ENCODE measurements at regions not wholly inside any gene's neighbourhood (a gene's known extent, or its start where the extent isn't known, plus 50 kb on each side); places are given as distances from the start of the nearest gene placed in this dataset.
A peak's percentile ranks its signal among the peaks of the same experiment; 100 is the strongest.

DNA sequence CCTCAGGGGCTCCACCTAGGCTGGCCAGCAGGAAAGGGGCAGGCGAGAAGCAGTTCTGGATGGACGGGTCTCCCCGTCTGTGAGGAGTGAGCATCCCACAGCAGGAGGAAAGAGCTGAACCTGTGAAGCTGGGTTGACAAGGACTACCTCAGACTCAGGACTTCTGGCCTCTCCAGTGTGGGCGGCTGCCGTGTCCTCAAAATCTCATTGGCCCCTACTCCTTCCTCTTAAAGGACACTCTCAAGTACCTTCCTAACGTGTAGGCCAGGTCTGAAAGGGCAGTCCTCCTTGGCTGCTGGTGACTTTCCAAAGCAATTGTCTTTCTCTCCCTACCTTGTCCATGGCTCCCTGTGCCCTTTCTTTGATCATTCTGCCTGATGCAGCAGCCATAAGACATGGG lies 107.0 kb upstream of the AKIP1 start:
- Histone ChIP-seq H2BK15ac (ENCODE audit: low read depth, poor library complexity, severe bottlenecking) (no peak overlapping the region), H4K91ac (ENCODE audit: low read length) (no peak overlapping the region), H3K4ac (ENCODE audit: low read depth in 1 of 2, low read length in 2 of 2) (no peak overlapping the region), H3K23ac (ENCODE audit: low read length in 2 of 2) (no peak overlapping the region), H2BK12ac (ENCODE audit: low read length in 2 of 2) (peak overlapping the region in 1 of 2 experiments; percentile 34), H4K8ac (ENCODE audit: low read length) (no peak overlapping the region), H2AFZ (ENCODE audit: low read depth, low read length) (no peak overlapping the region), H2AK5ac (ENCODE audit: low read length, severe bottlenecking) (no peak overlapping the region), H3K9ac (ENCODE audit: low read length) (no peak overlapping the region), H3K9me3 (ENCODE audit: control insufficient read depth, low read length) (no peaks in the 10 kb centered on the region), H3K4me2 (ENCODE audit: low read length, poor library complexity, severe bottlenecking) (no peak overlapping the region), H3K14ac (ENCODE audit: low read length in 2 of 2) (no peak overlapping the region), H3K18ac (ENCODE audit: low read depth in 1 of 2, low read length in 2 of 2) (no peak overlapping the region), H3K4me1 (ENCODE audit: control insufficient read depth, insufficient read depth, low read depth, low read length) (peaks cover 23% of the 10 kb centered on the region), H3K36me3 (ENCODE audit: control insufficient read depth in 1 of 2, insufficient read depth in 2 of 2, low read depth in 1 of 2, low read length in 2 of 2) (peaks cover 17 to 45% of the 10 kb centered on the region in 2 experiments), H2BK120ac (ENCODE audit: low read depth, low read length) (no peak overlapping the region), H3K79me1 (replicated peaks; ENCODE audit: low read length, poor library complexity, severe bottlenecking) (peaks cover 43% of the 10 kb centered on the region), H3K27me3 (ENCODE audit: control insufficient read depth in 1 of 2, insufficient read depth in 1 of 2, low read length in 2 of 2) (no peaks in the 10 kb centered on the region), H3K4me3 (ENCODE audit: insufficient read depth in 1 of 2, low read depth in 1 of 2, low read length in 2 of 2) (no peak overlapping the region), H2BK5ac (ENCODE audit: low read depth, low read length, poor library complexity, severe bottlenecking) (no peak overlapping the region), H3K27ac (ENCODE audit: low read length, poor library complexity, severe bottlenecking) (no peak overlapping the region)
- DNase-seq, result no peak
- 95% methylated on average over 6 of the region's 6 CpGs for WGBS

DNA sequence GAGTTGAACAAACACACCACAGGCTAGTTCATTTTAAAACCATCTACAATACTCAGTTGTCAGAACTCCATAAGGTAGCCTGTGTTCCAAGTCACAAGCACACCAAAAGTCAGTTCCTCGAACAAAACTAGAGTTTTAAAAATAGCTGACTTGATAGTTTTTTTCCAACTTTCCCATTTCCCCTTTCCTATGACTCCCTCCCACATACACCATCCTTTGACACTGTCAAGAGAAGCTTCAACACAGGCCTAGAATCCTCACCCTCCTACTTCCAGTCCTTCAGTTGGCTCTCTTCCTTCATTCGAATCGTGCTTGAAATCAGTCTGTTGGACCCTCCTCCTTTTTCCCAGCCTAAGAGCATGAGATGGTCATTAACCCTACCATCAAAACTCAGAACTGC lies 105.7 kb upstream of the AKIP1 start:
- Histone ChIP-seq H2AFZ (ENCODE audit: low read depth, low read length) (no peak overlapping the region), H2BK120ac (ENCODE audit: low read depth, low read length) (no peak overlapping the region), H2BK5ac (ENCODE audit: low read depth, low read length, poor library complexity, severe bottlenecking) (no peak overlapping the region), H3K4me1 (ENCODE audit: control insufficient read depth, insufficient read depth, low read depth, low read length) (peaks cover 25% of the 10 kb centered on the region), H3K79me1 (replicated peaks; ENCODE audit: low read length, poor library complexity, severe bottlenecking) (peaks cover 39% of the 10 kb centered on the region), H2AK5ac (ENCODE audit: low read length, severe bottlenecking) (no peak overlapping the region), H3K27ac (ENCODE audit: low read length, poor library complexity, severe bottlenecking) (no peak overlapping the region), H2BK12ac (ENCODE audit: low read length in 2 of 2) (no peak overlapping the region), H2BK15ac (ENCODE audit: low read depth, poor library complexity, severe bottlenecking) (no peak overlapping the region), H3K9ac (ENCODE audit: low read length) (no peak overlapping the region), H3K36me3 (ENCODE audit: control insufficient read depth in 1 of 2, insufficient read depth in 2 of 2, low read depth in 1 of 2, low read length in 2 of 2) (peaks cover 15 to 33% of the 10 kb centered on the region in 2 experiments), H3K23ac (ENCODE audit: low read length in 2 of 2) (no peak overlapping the region), H3K14ac (ENCODE audit: low read length in 2 of 2) (no peak overlapping the region), H3K4me3 (ENCODE audit: insufficient read depth in 1 of 2, low read depth in 1 of 2, low read length in 2 of 2) (no peak overlapping the region), H3K4me2 (ENCODE audit: low read length, poor library complexity, severe bottlenecking) (no peak overlapping the region), H4K91ac (ENCODE audit: low read length) (no peak overlapping the region), H3K4ac (ENCODE audit: low read depth in 1 of 2, low read length in 2 of 2) (peak overlapping the region in 1 of 2 experiments; percentile 5), H3K27me3 (ENCODE audit: control insufficient read depth in 1 of 2, insufficient read depth in 1 of 2, low read length in 2 of 2) (no peaks in the 10 kb centered on the region), H4K8ac (ENCODE audit: low read length) (no peak overlapping the region), H3K9me3 (ENCODE audit: control insufficient read depth, low read length) (no peaks in the 10 kb centered on the region), H3K18ac (ENCODE audit: low read depth in 1 of 2, low read length in 2 of 2) (no peak overlapping the region)
- DNase-seq, result no peak
- 95% methylated on average over 3 of the region's 3 CpGs for WGBS

- H3K4ac ChIP-seq (ENCODE audit: low read depth in 1 of 2, low read length in 2 of 2), result peak overlapping the region in 1 of 2 experiments; percentile 9
These were observed 104.0 kb upstream of the AKIP1 start for GRCh38 chr11:8806974-8807373.

DNA sequence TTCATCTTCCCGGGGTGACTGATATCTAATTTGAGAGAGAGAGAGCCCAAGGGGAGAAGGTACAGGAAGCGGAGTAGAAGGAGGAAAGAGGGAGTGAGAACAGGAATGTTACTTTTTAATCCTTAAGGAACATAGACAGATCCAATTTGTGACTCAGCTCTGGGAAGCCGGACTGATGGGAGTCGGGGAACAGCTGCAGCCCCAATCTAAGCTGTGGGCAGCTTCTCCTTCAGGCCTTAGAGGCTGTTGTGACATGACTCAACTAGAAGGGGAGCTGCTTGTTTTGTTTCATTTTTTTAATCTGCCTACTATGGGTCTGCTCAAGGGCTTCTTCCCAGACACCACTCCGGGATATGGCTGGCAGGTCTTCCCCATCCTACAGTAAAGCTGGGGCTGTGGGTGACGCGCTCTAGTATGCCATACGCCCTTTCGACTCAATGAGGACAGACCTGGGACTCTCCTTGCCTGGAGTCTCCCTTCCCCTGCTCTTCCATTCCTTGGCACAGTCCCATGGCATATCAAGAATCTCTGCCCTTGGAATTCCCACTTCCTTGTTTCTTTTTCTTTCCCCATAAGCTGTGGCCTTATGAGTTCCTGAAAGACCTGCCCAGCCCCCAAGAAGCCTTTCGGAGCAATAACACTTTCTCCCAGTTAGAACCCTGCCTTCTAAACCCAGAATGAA lies 103.3 kb upstream of the AKIP1 start:
- peak; percentile 86 for DNase-seq
- H4K91ac ChIP-seq (ENCODE audit: low read length), result peak overlapping the region; percentile 83
- H3K9me3 ChIP-seq (ENCODE audit: control insufficient read depth, low read length), result no peaks in the 10 kb centered on the region

More at GRCh38 chr11:8806974-8807373, 104.0 kb upstream of the AKIP1 start:
- peak overlapping the region in 1 of 2 experiments; percentile 1 for H3K14ac ChIP-seq (ENCODE audit: low read length in 2 of 2)
- H3K4me1 ChIP-seq (ENCODE audit: control insufficient read depth, insufficient read depth, low read depth, low read length), result peaks cover 31% of the 10 kb centered on the region
- H4K91ac ChIP-seq (ENCODE audit: low read length), result peak overlapping the region; percentile 57
- peak overlapping the region; percentile 55 for H3K27ac ChIP-seq (ENCODE audit: low read length, poor library complexity, severe bottlenecking)
- H3K36me3 ChIP-seq (ENCODE audit: control insufficient read depth in 1 of 2, insufficient read depth in 2 of 2, low read depth in 1 of 2, low read length in 2 of 2), result peaks cover 9 to 21% of the 10 kb centered on the region in 2 experiments
- no peaks in the 10 kb centered on the region for H3K27me3 ChIP-seq (ENCODE audit: control insufficient read depth in 1 of 2, insufficient read depth in 1 of 2, low read length in 2 of 2)
- H2AK5ac ChIP-seq (ENCODE audit: low read length, severe bottlenecking), result peak overlapping the region; percentile 25
- H2BK12ac ChIP-seq (ENCODE audit: low read length in 2 of 2), result peak overlapping the region in 1 of 2 experiments; percentile 20
- DNase-seq, result no peak
- peak overlapping the region in 1 of 2 experiments; percentile 89 for H3K4me3 ChIP-seq (ENCODE audit: insufficient read depth in 1 of 2, low read depth in 1 of 2, low read length in 2 of 2)
- H4K8ac ChIP-seq (ENCODE audit: low read length), result peak overlapping the region; percentile 52
- H3K4me2 ChIP-seq (ENCODE audit: low read length, poor library complexity, severe bottlenecking), result no peak overlapping the region
- no peaks in the 10 kb centered on the region for H3K9me3 ChIP-seq (ENCODE audit: control insufficient read depth, low read length)
- peak overlapping the region in 1 of 2 experiments; percentile 9 for H3K23ac ChIP-seq (ENCODE audit: low read length in 2 of 2)
- H2BK15ac ChIP-seq (ENCODE audit: low read depth, poor library complexity, severe bottlenecking), result peak overlapping the region; percentile 71
- no peak overlapping the region for H2BK5ac ChIP-seq (ENCODE audit: low read depth, low read length, poor library complexity, severe bottlenecking)
- peak overlapping the region; percentile 51 for H2BK120ac ChIP-seq (ENCODE audit: low read depth, low read length)
- H3K79me1 ChIP-seq (replicated peaks; ENCODE audit: low read length, poor library complexity, severe bottlenecking), result peaks cover 29% of the 10 kb centered on the region
- H3K18ac ChIP-seq (ENCODE audit: low read depth in 1 of 2, low read length in 2 of 2), result peak overlapping the region; percentile 0 to 45
- H3K9ac ChIP-seq (ENCODE audit: low read length), result peak overlapping the region; percentile 96
- no peak overlapping the region for H2AFZ ChIP-seq (ENCODE audit: low read depth, low read length)
- 98% methylated on average over 3 of the region's 8 CpGs for WGBS

More for the DNA sequence above, 103.3 kb upstream of the AKIP1 start:
- peak overlapping the region in 1 of 2 experiments; percentile 54 for H2BK12ac ChIP-seq (ENCODE audit: low read length in 2 of 2)
- WGBS, result 63% methylated on average over 10 of the region's 10 CpGs
- peaks cover 28% of the 10 kb centered on the region for H3K79me1 ChIP-seq (replicated peaks; ENCODE audit: low read length, poor library complexity, severe bottlenecking)
- peak overlapping the region; percentile 66 for H2BK120ac ChIP-seq (ENCODE audit: low read depth, low read length)
- peaks cover 9 to 13% of the 10 kb centered on the region in 2 experiments for H3K36me3 ChIP-seq (ENCODE audit: control insufficient read depth in 1 of 2, insufficient read depth in 2 of 2, low read depth in 1 of 2, low read length in 2 of 2)
- H3K4me2 ChIP-seq (ENCODE audit: low read length, poor library complexity, severe bottlenecking), result peak overlapping the region; percentile 40
- H3K23ac ChIP-seq (ENCODE audit: low read length in 2 of 2), result no peak overlapping the region
- H3K18ac ChIP-seq (ENCODE audit: low read depth in 1 of 2, low read length in 2 of 2), result peak overlapping the region; percentile 88 to 89
- H3K4me1 ChIP-seq (ENCODE audit: control insufficient read depth, insufficient read depth, low read depth, low read length), result peaks cover 33% of the 10 kb centered on the region
- no peak overlapping the region for H2AFZ ChIP-seq (ENCODE audit: low read depth, low read length)
- H3K27me3 ChIP-seq (ENCODE audit: control insufficient read depth in 1 of 2, insufficient read depth in 1 of 2, low read length in 2 of 2), result no peaks in the 10 kb centered on the region
- peak overlapping the region; percentile 46 to 60 for H3K4ac ChIP-seq (ENCODE audit: low read depth in 1 of 2, low read length in 2 of 2)
- peak overlapping the region; percentile 55 for H3K27ac ChIP-seq (ENCODE audit: low read length, poor library complexity, severe bottlenecking)
- H2AK5ac ChIP-seq (ENCODE audit: low read length, severe bottlenecking), result peak overlapping the region; percentile 25
- no peak overlapping the region for H2BK5ac ChIP-seq (ENCODE audit: low read depth, low read length, poor library complexity, severe bottlenecking)
- peak overlapping the region; percentile 62 for H2BK15ac ChIP-seq (ENCODE audit: low read depth, poor library complexity, severe bottlenecking)
- peak overlapping the region; percentile 65 for H4K8ac ChIP-seq (ENCODE audit: low read length)
- peak overlapping the region; percentile 96 for H3K9ac ChIP-seq (ENCODE audit: low read length)
- H3K14ac ChIP-seq (ENCODE audit: low read length in 2 of 2), result no peak overlapping the region
- H3K4me3 ChIP-seq (ENCODE audit: insufficient read depth in 1 of 2, low read depth in 1 of 2, low read length in 2 of 2), result peak overlapping the region in 1 of 2 experiments; percentile 89
